B cell (primary cell): ENCODE measurements at regions not wholly inside any gene's neighbourhood (a gene's known extent, or its start where the extent isn't known, plus 50 kb on each side); places are given as distances from the start of the nearest gene placed in this dataset.

Experiments
- CTCF ChIP-seq: fragments of 200-600 bp; IDR thresholded peaks from one replicate; pipeline ENCODE4 v1.8.0; 2022; ENCODE audit warnings: antibody characterized with exemption, mild to moderate bottlenecking
- EZH2 ChIP-seq: IDR thresholded peaks from 2 replicates; pipeline ENCODE4 v1.6.1; 2012; ENCODE audit warnings: borderline replicate concordance, low read depth, mild to moderate bottlenecking, moderate library complexity, low read length; ENCODE audit not compliant: insufficient read depth, poor library complexity, severe bottlenecking

DNA sequence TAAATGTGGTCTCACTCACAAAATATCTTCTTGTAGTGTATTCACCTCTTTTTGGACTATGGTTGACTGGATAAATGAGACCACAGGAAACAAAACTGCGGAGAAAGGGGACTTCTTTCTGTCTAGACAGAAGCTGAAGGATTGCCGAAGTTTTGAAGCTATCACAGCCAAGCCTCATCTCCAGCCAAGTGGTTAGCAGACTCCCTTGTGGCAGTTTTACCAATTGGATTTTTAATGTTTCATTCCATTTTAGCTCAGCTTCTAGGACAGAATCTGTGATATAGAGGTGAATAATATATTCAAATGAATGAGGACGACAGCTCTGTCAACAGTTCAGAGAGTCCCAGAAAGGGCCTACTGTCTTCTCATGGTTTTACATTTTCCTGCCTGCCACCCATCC lies 215.7 kb upstream of the ZNF608 start:
- no peak for TF ChIP-seq CTCF
- TF ChIP-seq EZH2, result no peak
